HG03280 (cell line): ENCODE measurements at regions not wholly inside any gene's neighbourhood (a gene's known extent, or its start where the extent isn't known, plus 50 kb on each side); places are given as distances from the start of the nearest gene placed in this dataset.
"Not testable (repeated sequence)": the region's sequence is repeated elsewhere in the genome, so short reads cannot be mapped to it uniquely, and the experiment has no call there.

Experiments
- ATAC-seq: cut with Tn5 transposase; IDR thresholded peaks from one replicate; pipeline ENCODE4 v1.9.1; 2021; ENCODE audit warnings: mild to moderate bottlenecking, moderate library complexity; ENCODE audit not compliant: unreplicated experiment

- ATAC-seq = no peak
Measured at GRCh38 chr11:116390963-116391362, 381.8 kb downstream of the BUD13 start.

- no peak for ATAC-seq
Measured at GRCh38 chr11:116388146-116388545, 384.6 kb downstream of the BUD13 start.

DNA sequence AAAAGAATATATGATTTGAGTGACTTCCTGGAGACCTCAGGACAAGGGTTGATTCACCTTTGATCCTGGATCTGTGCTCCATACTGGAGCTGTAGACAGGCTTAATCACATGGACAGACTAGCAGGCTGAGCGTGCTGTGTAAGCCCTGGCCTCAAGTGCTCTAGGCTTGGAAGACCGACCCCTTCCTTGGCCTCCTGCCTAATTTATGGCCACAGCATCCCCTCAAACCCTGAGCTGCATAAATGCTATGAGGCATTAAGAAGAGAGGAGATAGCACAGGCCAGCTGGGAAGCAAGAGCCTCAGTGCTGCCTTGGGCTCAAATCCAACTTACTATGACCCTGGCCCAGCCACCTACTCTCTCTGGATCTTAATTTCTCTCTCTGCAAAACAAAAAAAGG, 385.1 kb downstream of the BUD13 start:
- no peak for ATAC-seq

- no peak for ATAC-seq
Measured at GRCh38 chr11:116386118-116386699, 386.6 kb downstream of the BUD13 start.

GRCh38 chr11:116384876-116385275, 387.9 kb downstream of the BUD13 start:
- no peak for ATAC-seq

GRCh38 chr11:116384407-116384806, 388.4 kb downstream of the BUD13 start:
- no peak for ATAC-seq

- ATAC-seq = no peak
Measured at GRCh38 chr11:116379185-116379828, 393.5 kb downstream of the BUD13 start.

DNA sequence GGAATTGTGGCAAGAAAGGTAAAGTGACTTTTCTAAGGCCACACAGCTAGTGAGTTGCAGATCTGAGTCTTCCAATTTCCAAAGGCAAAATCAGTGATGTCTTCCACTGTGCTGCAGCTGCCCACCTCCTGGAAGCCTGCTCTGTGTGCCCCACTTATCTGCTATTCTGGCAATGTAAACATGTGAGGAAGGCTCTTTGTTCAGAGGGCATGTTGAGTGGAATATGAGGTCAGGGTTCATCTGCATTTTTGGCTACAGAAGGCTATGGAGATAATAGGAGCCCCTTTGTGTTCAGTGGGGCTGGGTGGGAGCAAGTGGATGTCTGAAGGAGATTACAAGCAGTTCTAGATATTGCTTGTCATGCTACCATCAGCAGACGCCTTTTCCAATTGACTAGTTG, 396.2 kb downstream of the BUD13 start:
- ATAC-seq = no peak

GRCh38 chr11:116376054-116376453, 396.7 kb downstream of the BUD13 start:
- no peak for ATAC-seq

- no peak for ATAC-seq
Measured at GRCh38 chr11:116375221-116375620, 397.6 kb downstream of the BUD13 start.

DNA sequence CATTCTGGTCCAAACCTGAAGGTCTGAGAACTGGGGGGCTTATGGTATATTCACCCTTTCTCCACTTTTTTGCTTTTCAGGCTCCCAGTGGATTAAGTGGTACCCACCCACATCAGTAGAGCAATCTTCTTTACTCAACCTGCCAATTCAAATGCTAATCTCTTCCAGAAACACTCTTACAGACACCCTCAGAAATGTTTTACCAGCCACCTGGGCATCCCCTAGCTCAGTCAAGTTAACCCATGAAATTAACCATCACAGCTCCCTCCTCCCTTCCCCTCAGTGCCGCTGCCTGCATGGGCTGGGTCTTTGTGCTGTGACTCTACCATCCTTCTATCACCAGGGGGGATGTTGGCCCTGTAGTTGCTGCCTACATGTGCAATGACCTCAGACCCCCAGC, 398.7 kb downstream of the BUD13 start:
- ATAC-seq = no peak

DNA sequence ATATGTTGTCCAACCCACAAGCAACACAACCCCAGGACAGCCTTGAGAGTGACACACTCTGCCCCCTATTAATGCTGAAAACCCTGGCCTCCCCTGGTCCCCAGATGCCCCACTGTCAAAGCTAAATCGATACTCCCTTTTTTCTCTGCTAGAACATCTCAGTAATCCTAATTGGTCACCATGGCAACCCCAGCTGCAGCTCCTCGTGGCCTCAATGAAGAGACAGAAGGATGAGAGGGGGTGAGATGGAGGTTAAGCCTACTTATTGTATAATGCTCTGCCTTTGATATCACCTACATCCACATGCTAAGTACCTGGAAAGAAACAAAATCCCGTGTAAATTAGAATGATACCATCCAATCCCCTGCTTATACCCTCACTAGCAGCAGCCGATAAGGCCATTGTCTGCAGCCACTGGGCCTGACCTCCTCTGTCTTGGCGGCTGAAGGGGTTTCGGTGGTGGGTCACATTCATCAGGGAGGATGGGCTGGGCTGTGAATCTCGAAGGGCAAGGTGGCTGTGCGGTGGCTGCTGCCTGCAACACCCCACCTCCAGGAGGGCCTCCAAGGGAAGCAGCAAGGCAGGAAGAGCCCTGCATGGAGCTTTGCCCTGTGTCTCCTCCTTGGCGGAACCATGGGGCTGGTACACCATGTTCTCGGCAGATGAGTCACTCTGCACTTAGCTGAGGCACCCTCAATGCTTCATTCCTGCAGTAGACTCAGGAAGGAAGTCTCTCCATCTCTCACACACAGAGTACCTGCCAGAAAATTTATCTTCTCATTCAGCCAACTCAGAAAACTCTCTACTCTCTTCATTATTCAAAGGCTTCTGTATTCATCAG, 399.5 kb downstream of the BUD13 start:
- ATAC-seq = no peak

DNA sequence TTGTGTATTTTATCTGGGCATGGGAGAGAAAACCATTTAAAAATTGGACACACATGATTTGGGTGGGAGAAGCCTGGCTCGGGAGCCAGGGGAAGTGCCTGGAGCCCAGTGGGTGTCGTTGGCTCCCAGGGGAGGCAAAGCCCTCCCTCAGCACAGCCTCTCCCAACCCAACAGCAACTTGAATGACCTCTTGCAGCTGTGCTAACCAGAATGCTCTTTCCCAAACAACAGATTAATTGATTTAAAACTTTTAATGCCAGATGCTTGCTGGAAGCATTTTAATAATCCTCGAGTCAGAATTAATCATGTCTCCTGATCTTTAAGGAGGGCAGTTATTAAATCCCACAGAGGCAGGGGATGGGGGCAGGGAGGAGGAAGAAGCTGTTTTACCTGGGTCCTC, 401.6 kb downstream of the BUD13 start:
- ATAC-seq = no peak

DNA sequence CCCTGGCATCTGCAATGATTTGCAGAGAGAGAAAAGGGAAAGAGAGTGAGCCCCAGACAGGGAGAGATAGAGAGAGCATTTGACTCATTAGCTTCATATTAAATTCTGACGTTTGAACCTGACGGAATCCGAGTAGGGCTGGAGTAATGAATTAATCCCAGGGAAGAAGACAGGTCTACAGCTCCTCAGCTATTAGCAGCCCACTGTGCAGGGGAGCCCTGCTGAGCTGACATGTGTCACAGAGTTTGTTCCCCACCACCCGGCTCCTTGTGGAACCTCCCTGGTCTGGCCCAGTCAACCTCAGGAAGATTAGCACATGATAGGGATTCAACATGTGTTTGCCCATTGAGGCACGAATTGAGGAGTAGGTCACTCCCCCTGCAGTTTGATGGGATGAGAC, 404.0 kb downstream of the BUD13 start:
- ATAC-seq = no peak

- no peak for ATAC-seq
Measured at GRCh38 chr11:116366980-116367645, 405.7 kb downstream of the BUD13 start.

DNA sequence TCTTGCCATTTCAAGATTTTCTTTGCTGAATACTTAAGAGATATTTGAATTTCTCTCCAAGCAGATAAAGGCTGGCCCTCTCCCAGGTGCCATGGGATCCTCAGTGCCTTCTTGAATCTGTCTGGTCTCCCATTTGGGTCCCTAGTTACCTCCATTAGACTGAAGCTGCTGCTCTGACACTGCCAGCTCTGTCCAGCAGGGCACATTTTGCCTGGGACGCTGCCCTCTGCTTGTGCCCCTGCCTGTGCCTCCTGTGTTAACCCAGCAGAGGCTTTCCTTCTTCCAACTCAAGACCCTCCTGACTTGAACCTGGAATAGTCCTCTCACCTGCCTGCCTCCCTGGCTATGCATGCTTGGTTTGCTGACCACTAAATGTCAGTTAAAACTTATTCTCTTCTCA, 406.3 kb downstream of the BUD13 start:
- ATAC-seq = no peak

GRCh38 chr11:116364925-116365324, 407.9 kb downstream of the BUD13 start:
- not testable (repeated sequence) for ATAC-seq

DNA sequence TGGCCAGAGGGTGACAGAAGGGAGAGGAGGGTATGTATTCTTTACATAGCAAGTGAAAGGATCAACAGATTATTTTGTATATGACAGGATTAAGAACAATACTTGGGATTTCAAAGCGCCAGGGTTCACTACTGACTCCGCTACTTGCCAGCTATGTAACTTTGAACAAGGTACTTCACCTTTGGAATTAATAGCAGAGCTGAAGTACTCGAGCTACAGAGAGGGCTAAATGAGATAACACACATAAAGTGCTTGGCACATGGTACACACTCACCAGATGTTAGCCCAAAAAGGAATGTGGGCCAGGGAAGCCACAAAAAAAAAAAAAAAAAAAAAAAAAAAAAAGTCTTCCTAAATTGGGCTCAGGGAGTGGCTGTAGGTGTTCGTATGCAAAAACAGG, 408.4 kb downstream of the BUD13 start:
- no peak for ATAC-seq

DNA sequence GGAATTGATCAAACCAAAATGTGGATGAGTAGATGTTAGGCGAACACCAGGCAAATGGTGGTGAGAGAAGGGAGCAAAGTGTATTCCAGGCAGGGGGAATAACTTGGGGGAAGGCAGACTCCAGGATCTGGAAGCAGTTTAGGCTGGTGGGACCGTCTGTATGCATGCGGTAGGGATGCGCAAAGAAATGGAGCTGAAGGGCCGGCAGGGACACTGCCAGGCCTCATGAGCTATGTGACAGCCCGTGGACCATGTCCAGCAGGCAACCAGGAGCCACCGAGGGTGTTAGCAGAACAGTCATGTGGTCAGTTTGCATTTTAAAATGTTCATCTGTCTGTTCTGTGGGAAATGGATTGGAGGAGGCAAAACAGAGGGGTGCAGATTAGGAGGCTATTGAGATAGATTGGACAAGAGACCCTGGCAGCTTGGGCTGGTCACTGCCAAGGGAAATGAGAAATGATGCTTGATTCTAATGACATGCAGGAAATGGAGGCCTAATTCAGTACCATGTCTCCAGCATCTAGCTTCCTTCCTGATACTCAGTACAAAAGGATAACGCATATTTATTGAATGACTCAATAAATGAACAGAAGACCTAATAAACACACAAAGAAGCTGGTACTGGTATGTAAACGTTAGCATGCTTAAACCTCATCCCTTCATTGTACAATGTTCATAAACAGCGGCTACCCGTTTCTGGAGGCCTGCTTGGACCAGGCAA, 412.4 kb downstream of the BUD13 start:
- no peak for ATAC-seq

- no peak for ATAC-seq
Measured at GRCh38 chr11:116357784-116358544, 414.8 kb downstream of the BUD13 start.
